GM12878 (cell line): ENCODE measurements at regions not wholly inside any gene's neighbourhood (a gene's known extent, or its start where the extent isn't known, plus 50 kb on each side); places are given as distances from the start of the nearest gene placed in this dataset.

Experiments used
- ATF7 ChIP-seq: fragments of 450-650 bp; IDR thresholded peaks from 2 replicates; pipeline ENCODE4 v1.6.1; 2016; ENCODE audit warnings: low read depth, mild to moderate bottlenecking
- CHD1 ChIP-seq: IDR thresholded peaks from 2 replicates; pipeline ENCODE4 v1.6.1; 2012; ENCODE audit warnings: low read depth, low read length, improper control_type of control experiment
- CREM ChIP-seq: IDR thresholded peaks from 2 replicates; pipeline ENCODE4 v1.6.1; 2014; ENCODE audit warnings: antibody characterized with exemption, low read depth
- DPF2 ChIP-seq: fragments of 450-650 bp; IDR thresholded peaks from 2 replicates; pipeline ENCODE4 v1.6.1; 2017; ENCODE audit warnings: mild to moderate bottlenecking
- EP300 ChIP-seq, 2 experiments: fragments of 150-350 bp in 1 of 2; IDR thresholded peaks; 2 replicates each; pipeline ENCODE4 v1.6.1; 2011 to 2012; ENCODE audit warnings: low read depth in 2 of 2, low read length in 2 of 2, borderline replicate concordance in 1 of 2, improper control_type of control experiment in 1 of 2, inconsistent platforms in 1 of 2; ENCODE audit not compliant: control insufficient read depth in 1 of 2
- FOXM1 ChIP-seq: IDR thresholded peaks from 2 replicates; pipeline ENCODE4 v1.6.1; 2012; ENCODE audit warnings: low read depth, mild to moderate bottlenecking, inconsistent platforms, low read length, moderate library complexity
- HDAC2 ChIP-seq: fragments of 200-600 bp; sonication (generic); IDR thresholded peaks from 2 replicates; pipeline ENCODE4 v1.6.1; 2017
- HSF1 ChIP-seq: fragments of 150-350 bp; IDR thresholded peaks from 2 replicates; pipeline ENCODE4 v1.6.1; 2014; ENCODE audit warnings: mild to moderate bottlenecking, low read depth, low read length
- IKZF1 ChIP-seq: fragments of 450-650 bp; conservative IDR thresholded peaks from 2 replicates; pipeline ENCODE4 v1.6.1; 2017; ENCODE audit warnings: antibody characterized with exemption, mild to moderate bottlenecking
- IRF3 ChIP-seq: fragments of 450-650 bp; IDR thresholded peaks from 2 replicates; pipeline ENCODE4 v1.6.1; 2014; ENCODE audit warnings: mild to moderate bottlenecking
- KDM1A ChIP-seq: fragments of 200-600 bp; sonication (generic); IDR thresholded peaks from 2 replicates; pipeline ENCODE4 v1.6.1; 2016; ENCODE audit warnings: borderline replicate concordance
- MTA3 ChIP-seq: IDR thresholded peaks from 2 replicates; pipeline ENCODE4 v1.6.1; 2012; ENCODE audit warnings: low read length, inconsistent platforms, borderline replicate concordance
- NFXL1 ChIP-seq: fragments of 450-650 bp; IDR thresholded peaks from 2 replicates; pipeline ENCODE4 v1.6.1; 2017; ENCODE audit warnings: antibody characterized with exemption, mild to moderate bottlenecking, borderline replicate concordance
- PBX3 ChIP-seq: IDR thresholded peaks from 2 replicates; pipeline ENCODE4 v1.6.1; 2011; ENCODE audit warnings: mild to moderate bottlenecking, low read depth, low read length, moderate library complexity; ENCODE audit not compliant: insufficient replicate concordance
- PKNOX1 ChIP-seq: fragments of 450-650 bp; IDR thresholded peaks from 2 replicates; pipeline ENCODE4 v1.6.1; 2016; ENCODE audit warnings: mild to moderate bottlenecking
- RELA ChIP-seq: fragments of 450-650 bp; IDR thresholded peaks from 2 replicates; pipeline ENCODE4 v1.8.0; 2014; ENCODE audit warnings: borderline replicate concordance; ENCODE audit not compliant: partially characterized antibody
- SMARCA5 ChIP-seq: fragments of 450-650 bp; IDR thresholded peaks from 2 replicates; pipeline ENCODE4 v1.6.1; 2017; ENCODE audit warnings: mild to moderate bottlenecking
- SMC3 ChIP-seq: IDR thresholded peaks from 2 replicates; pipeline ENCODE4 v1.6.1; 2011; ENCODE audit warnings: low read length, improper control_type of control experiment, borderline replicate concordance
- TBL1XR1 ChIP-seq: IDR thresholded peaks from 2 replicates; pipeline ENCODE4 v1.6.1; 2012; ENCODE audit warnings: low read depth, low read length, improper control_type of control experiment
- TCF3 ChIP-seq: IDR thresholded peaks from 2 replicates; pipeline ENCODE4 v1.6.1; 2012; ENCODE audit warnings: low read depth, mild to moderate bottlenecking, low read length, borderline replicate concordance; ENCODE audit not compliant: insufficient read depth
- USF2 ChIP-seq: IDR thresholded peaks from 2 replicates; pipeline ENCODE4 v1.6.1; 2011; ENCODE audit warnings: low read depth, low read length, improper control_type of control experiment, borderline replicate concordance
- ZNF24 ChIP-seq: fragments of 450-650 bp; IDR thresholded peaks from 2 replicates; pipeline ENCODE4 v1.6.1; 2017; ENCODE audit warnings: antibody characterized with exemption, mild to moderate bottlenecking

- TF ChIP-seq ATF7 (0 out of 2 replicates have a peak, but pooled peaks have one; percentile 12), HDAC2 (no peak), NFXL1 (no peak), PKNOX1 (no peak), RELA (peak; percentile 65), CREM (peak; percentile 13; the same call in 1 of the 2 replicates), FOXM1 (peak; percentile 88), USF2 (no peak), MTA3 (no peak), SMC3 (peak; percentile 100), TBL1XR1 (no peak), EP300 (IDR thresholded peaks at IDR 0.05; ENCODE audit: borderline replicate concordance in 1 of 2, control insufficient read depth in 1 of 2, low read depth in 2 of 2, low read length in 2 of 2) (no peak), SMARCA5 (peak; percentile 94), ZNF24 (0 out of 2 replicates have a peak, but pooled peaks have one; percentile 45), PBX3 (no peak), IRF3 (peak; percentile 49; the same call in 1 of the 2 replicates), DPF2 (no peak), KDM1A (no peak), CHD1 (no peak), HSF1 (no peak), TCF3 (peak; percentile 55; the same call in 1 of the 2 replicates), IKZF1 (0 out of 2 replicates have a peak, but pooled peaks have one; percentile 18)
Observed at GRCh38 chr10:64041185-64041988, 520.2 kb downstream of the REEP3 start (continued).
